DOHH2 (cell line): ENCODE measurements at regions not wholly inside any gene's neighbourhood (a gene's known extent, or its start where the extent isn't known, plus 50 kb on each side); places are given as distances from the start of the nearest gene placed in this dataset.

Experiments used
- EZH2phosphoT487 ChIP-seq: fragments of 200-600 bp; sonication (generic); IDR thresholded peaks from 2 replicates; pipeline ENCODE4 v1.6.1; 2017; ENCODE audit warnings: borderline replicate concordance, mild to moderate bottlenecking, antibody characterized with exemption, low read length, moderate library complexity, mixed read lengths
- TF ChIP-seq, protein P1 (sequence below): fragments of 200-600 bp; sonication (generic); IDR thresholded peaks from one replicate; pipeline ENCODE4 v1.5.1; 2014; ENCODE audit warnings: antibody characterized with exemption, mild to moderate bottlenecking, low read depth, low read length; ENCODE audit not compliant: poor library complexity, severe bottlenecking

DNA sequence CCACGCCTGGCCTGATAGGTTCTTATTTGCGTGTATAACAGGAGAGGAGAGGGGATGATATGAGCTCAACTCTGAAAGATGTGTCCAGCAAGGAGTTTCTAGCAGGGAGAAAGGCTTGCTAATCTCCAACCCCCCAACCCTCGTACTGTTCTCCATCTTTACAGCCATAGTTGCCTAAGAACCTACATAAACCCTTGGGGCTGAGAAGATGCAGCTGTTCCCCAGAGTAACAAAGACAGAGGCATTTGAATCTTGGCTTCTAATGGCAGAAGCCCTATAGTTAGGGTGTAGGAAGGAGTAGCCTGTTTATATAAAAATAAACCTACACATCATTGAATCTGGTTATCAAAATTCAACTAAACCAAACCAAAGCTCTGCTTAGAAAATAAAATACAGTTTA is 631.4 kb upstream of the SLC35B3 start:
- TF ChIP-seq, protein P1, sequence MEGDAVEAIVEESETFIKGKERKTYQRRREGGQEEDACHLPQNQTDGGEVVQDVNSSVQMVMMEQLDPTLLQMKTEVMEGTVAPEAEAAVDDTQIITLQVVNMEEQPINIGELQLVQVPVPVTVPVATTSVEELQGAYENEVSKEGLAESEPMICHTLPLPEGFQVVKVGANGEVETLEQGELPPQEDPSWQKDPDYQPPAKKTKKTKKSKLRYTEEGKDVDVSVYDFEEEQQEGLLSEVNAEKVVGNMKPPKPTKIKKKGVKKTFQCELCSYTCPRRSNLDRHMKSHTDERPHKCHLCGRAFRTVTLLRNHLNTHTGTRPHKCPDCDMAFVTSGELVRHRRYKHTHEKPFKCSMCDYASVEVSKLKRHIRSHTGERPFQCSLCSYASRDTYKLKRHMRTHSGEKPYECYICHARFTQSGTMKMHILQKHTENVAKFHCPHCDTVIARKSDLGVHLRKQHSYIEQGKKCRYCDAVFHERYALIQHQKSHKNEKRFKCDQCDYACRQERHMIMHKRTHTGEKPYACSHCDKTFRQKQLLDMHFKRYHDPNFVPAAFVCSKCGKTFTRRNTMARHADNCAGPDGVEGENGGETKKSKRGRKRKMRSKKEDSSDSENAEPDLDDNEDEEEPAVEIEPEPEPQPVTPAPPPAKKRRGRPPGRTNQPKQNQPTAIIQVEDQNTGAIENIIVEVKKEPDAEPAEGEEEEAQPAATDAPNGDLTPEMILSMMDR, result no peak
- TF ChIP-seq EZH2phosphoT487, result no peak
